ENCODE measurements at regions not wholly inside any gene's neighbourhood (a gene's known extent, or its start where the extent isn't known, plus 50 kb on each side); places are given as distances from the start of the nearest gene placed in this dataset.

- no peak for TF ChIP-seq RAD21 (IDR thresholded peaks at IDR 0.05; ENCODE audit: low read depth)
- TF ChIP-seq TCF12 (IDR thresholded peaks at IDR 0.05; ENCODE audit: low read depth), result no peak
- no peak for TF ChIP-seq REST (IDR thresholded peaks at IDR 0.05; ENCODE audit: low read depth)
Observed at GRCh38 chr5:4411664-4412063, 728.5 kb upstream of the ADAMTS16 start.

Measured in Ishikawa (cell line).